Epidermal melanocyte (primary cell): ENCODE measurements at regions not wholly inside any gene's neighbourhood (a gene's known extent, or its start where the extent isn't known, plus 50 kb on each side); places are given as distances from the start of the nearest gene placed in this dataset.

Source experiments
- DNase-seq: peaks from one replicate; pipeline ENCODE4 v3.0.0; 2011; ENCODE audit warnings: low spot score; ENCODE audit not compliant: insufficient read length

DNA sequence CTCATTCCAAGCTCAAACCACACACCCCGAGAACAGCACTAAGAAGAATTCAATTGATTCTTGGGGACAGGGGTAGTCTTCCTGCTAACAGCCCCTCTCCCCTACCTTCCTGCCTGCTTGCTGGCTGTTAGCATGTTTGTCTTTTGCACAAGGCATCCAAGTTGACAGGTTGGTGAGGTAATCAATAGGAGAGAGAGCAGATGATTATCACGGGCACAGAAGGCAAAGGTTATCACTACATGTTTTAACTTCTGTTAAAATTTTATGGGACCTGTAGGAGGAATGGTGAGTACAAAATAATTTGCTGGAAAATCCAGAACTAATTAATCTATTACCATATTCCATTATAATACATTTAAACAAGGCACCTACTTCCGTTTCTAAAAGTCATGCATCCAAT, 442.1 kb upstream of the TCF4 start:
- no peak for DNase-seq

DNA sequence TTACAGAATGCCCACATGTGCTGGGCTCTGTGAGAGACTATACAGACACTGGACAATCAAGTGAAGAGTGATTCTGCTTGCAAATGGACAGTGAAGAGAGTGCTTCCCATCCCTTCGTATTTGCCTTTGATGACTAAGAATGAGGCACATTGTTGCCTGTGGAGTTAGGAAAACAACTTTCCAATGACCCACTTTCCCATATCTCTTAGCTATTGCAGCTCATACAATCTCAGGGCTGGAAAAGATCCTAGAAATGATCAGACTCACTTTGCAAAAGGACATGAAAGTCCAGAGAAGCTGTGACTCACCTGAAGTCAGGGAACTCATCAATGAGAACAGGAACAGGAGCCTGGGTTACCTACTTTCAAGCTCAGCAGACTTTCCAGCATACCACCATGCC, 440.5 kb upstream of the TCF4 start:
- DNase-seq, result no peak

GRCh38 chr18:56026509-56026908, 438.5 kb upstream of the TCF4 start:
- no peak for DNase-seq

DNA sequence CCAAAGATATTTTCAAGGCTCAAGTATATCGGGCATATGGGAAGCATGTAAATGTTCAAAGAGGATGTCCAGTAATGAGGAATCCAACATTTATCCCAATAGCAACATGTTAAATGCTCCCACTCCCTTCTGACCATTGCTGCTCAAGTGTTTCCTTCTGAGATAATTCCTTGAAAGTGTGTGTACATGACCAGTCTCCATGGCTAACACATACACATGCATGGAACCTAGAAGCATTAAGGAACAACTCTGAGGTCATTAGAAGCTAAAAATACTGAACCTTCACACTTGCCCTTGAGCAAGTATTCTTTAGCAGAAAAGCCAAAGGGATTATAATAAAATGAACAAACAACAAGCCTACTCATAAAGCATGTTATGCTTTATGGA, 433.8 kb upstream of the TCF4 start:
- no peak for DNase-seq

- DNase-seq, result no peak
Observed at GRCh38 chr18:56021136-56021808, 433.3 kb upstream of the TCF4 start.

GRCh38 chr18:56019908-56020307, 431.9 kb upstream of the TCF4 start:
- DNase-seq, result no peak

DNA sequence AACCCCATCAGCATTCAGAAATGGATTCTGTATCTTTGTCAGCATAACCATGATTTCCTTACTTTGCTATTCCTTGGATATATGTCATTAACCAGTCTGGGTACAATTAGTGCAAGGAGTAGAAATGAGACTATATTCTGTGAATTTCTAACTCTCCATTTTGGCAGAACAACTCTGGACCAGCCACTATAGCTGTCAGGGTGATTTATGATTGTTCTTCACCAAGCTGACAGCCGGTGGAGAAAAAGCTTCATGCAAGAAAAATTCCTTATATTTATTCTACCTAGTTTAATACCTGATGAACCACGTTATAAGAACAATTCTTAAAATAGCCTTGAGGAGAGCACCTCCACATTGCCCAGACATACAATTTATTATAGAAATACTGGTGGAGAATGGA, 431.2 kb upstream of the TCF4 start:
- no peak for DNase-seq

- no peak for DNase-seq
Observed at GRCh38 chr18:56009411-56009810, 421.4 kb upstream of the TCF4 start.

- no peak for DNase-seq
Observed at GRCh38 chr18:56003720-56004088, 415.7 kb upstream of the TCF4 start.

DNA sequence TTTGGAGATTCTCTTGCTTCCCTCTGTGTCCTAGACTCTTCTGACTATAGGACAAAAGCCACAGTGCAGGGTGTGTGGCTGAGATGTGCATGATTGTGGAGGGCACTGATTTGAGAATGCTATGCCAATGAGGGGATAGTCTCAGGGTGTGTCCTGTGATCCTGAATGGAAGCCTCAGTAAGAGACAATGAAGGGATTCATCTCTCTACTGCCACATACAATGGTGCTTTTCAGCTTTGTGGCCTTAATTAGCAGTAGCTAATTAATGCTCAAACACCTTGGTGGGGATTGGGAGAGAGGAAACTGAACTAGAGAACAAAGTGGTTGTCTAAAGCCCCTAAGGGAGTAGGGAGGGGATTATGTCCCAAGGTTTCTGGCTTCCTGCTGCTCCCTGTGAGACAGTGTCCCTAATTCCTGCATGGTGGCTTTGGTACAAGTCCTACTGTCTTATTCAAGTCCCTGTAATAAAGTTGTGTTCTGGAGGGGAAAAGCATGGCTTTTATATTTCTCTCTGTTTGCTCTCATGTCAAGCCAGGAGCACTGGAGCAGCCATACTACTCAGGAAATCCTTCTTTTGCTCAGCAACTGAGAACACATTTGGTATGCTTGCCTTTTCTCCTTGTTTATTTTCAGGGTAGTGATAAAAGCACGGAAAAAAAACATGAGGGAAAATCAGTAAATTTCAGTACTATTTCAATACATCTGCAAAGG, 415.2 kb upstream of the TCF4 start:
- no peak for DNase-seq

DNA sequence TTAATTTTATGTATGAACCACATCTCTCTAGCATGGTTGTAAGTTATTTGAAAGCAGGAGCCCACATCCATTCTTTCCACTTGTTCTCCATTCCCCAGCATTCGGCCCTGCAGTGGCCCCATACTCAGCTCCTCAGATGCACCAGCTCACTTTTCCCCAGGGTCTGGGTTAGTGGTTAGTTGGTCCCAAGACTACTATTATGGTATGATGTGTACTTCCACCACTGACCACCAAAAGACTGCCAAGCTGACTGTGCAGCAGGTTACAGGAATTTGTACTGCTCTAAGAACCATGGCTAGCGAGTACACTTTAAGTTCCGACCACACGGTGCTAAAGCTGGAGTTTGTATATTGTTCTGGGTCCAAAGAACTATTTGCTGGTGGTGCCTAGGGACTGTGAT, 413.6 kb upstream of the TCF4 start:
- DNase-seq, result no peak

- no peak for DNase-seq
Observed at GRCh38 chr18:56000041-56000440, 412.0 kb upstream of the TCF4 start.

GRCh38 chr18:55999641-56000040, 411.6 kb upstream of the TCF4 start:
- peak; percentile 17 for DNase-seq

DNA sequence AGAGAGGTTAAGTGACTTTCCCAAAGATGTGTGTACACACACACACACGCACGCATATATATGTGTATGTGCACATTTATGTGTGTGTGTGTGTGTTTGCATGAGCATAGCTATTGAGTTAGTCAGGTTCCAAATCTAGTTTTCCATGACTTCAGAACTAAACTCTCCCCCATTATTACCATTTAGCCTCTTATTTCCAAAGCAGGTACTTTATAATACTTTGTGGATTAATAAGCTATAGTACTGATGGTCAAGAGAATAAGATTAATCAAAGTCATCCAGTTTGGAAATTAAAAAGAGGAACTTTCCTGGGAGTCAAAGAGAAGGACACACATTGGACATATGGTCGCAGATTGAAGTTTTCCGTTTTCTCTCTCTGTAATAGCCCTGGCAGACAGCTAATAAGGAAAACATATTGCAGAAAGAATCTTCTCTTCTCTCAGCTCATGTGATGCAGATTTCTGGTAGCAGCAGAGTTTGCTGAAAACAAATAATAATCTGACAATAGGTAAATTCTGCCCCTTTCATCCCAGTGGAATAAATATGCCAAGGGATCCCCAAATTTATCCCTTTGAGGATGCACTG, 410.9 kb upstream of the TCF4 start:
- DNase-seq, result no peak

GRCh38 chr18:55998071-55998522, 410.1 kb upstream of the TCF4 start:
- peak; percentile 81 for DNase-seq

DNA sequence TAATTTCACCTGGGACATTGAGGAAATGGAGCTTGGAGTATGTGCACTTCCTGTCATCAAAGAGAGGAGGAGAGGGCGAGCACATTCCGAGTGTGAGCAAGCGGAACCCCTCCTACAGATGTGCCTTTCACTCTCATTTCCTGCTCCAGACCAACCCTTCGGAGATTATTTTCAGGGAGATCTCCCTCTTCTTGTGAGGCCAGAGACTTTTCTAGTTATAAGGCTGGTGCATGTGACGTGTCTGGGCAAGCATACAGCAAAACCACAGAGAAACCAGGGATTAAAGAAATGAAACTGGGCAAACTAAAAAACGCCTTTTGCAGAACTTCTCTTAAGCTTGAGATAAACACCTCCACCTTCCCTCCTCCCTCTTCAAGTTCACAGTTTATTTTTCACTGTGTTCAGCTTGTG, 409.2 kb upstream of the TCF4 start:
- no peak for DNase-seq

GRCh38 chr18:55996717-55997116, 408.7 kb upstream of the TCF4 start:
- DNase-seq, result no peak

GRCh38 chr18:55990186-55990585, 402.2 kb upstream of the TCF4 start:
- DNase-seq, result no peak

- DNase-seq, result no peak
Observed at GRCh38 chr18:55988537-55988936, 400.5 kb upstream of the TCF4 start.

DNA sequence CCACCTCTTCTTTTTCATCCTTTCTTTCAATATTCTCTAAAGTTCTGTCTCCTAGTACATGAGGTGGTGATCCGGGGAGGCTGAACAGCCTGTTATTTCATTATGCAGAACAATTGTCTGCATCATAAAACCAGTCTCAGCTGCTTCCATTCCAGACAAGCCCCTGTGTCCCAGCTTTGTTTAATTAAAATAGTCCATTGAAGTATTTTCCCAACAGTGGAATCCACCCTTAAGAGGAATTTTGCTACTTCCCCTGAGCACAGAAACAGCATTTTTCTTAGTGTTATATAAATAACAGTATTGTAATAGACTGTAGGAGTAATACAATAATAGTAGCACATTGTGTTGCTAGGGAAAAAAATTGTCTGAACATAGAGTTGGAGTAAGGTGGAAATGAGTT, 395.4 kb upstream of the TCF4 start:
- no peak for DNase-seq

GRCh38 chr18:55982992-55983391, 395.0 kb upstream of the TCF4 start:
- DNase-seq, result no peak

- DNase-seq, result no peak
Observed at GRCh38 chr18:55981712-55982475, 393.9 kb upstream of the TCF4 start.
